ENCODE measurements at regions not wholly inside any gene's neighbourhood (a gene's known extent, or its start where the extent isn't known, plus 50 kb on each side); places are given as distances from the start of the nearest gene placed in this dataset.

DNA sequence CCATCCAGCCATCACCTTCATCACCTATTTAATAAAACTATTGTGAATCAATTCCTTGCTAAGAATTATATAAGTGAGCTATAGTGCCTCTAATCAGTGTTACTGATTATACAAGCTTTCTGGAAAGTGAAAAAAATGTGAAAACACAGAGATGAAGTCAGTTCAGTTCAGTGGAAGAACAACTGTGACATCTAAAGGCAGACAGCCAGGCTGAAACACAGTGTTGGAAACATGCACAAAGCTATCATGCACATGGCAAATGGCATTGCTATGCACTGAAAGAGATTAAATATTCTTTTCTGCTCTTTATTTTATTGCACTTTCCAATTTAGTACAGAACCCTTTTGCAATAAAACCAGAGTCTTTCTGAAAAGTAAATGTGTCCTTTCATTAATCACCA is 294.0 kb downstream of the RBM26 start:
- DNase-seq = no peak
- Histone ChIP-seq H3K36me3 (ENCODE audit: control insufficient read depth, insufficient read depth, low read length) (no peaks in the 10 kb centered on the region), H3K27me3 (ENCODE audit: control insufficient read depth, insufficient read depth, low read length) (no peaks in the 10 kb centered on the region), H3K9me3 (ENCODE audit: control insufficient read depth in 2 of 2, low read length in 2 of 2) (no peaks in the 10 kb centered on the region), H3K4me1 (ENCODE audit: control insufficient read depth, insufficient read depth, low read length, poor library complexity, severe bottlenecking) (no peaks in the 10 kb centered on the region), H3K4me3 (ENCODE audit: low read depth, low read length) (no peak overlapping the region), H3K27ac (ENCODE audit: insufficient read depth, low read length, poor library complexity, severe bottlenecking) (no peak overlapping the region)
- Mint-ChIP-seq H3K36me3 (no peaks in the 10 kb centered on the region), H3K4me3 (no peak overlapping the region), H3K27ac (no peak overlapping the region), H3K27me3 (no peaks in the 10 kb centered on the region), H3K4me1 (no peaks in the 10 kb centered on the region), H3K9me3 (peaks cover 0 to 2% (median 0%) of the 10 kb centered on the region in 7 donors)
- no peak for ATAC-seq (ENCODE audit: low read depth in 2 of 2)

DNA sequence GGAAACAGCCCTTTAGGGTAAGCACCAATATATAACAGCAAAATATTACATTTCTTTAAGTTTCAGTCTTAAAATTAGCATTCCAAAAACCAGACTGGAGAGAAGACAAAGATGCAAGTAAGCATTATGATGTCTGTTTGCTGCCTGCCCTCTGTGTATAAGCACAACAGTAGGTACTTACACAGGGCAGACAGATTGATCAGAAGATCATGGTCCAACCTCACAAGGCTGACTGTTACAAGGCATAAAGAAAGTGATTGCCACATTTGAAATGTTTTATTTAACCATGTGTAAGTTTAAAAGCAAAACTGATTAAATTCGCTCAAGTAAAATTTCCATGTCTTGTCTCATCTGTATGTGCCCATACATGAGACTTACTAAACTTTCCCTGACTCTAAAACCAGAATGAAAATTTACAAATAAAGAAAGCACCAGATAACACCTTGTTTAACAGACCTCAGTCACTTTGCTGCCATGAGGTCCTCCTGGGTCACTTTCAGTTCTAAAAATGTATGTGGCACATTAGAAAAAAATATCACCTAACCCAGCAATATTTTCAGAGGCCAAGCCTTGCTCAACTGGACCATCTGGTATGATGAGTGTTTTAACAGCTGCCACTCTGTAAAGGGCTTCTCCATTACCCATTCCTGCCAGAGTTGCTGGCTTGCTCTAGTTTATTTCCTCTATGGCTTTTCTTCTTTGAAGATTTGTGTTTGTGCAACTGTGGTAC is 297.0 kb downstream of the RBM26 start:
- H3K9me3 ChIP-seq (ENCODE audit: control insufficient read depth in 2 of 2, low read length in 2 of 2) = no peaks in the 10 kb centered on the region
- peaks cover 0 to 4% (median 0%) of the 10 kb centered on the region in 7 donors for H3K9me3 Mint-ChIP-seq
- H3K4me3 ChIP-seq (ENCODE audit: low read depth, low read length) = no peak overlapping the region
- H3K36me3 Mint-ChIP-seq = no peaks in the 10 kb centered on the region
- no peaks in the 10 kb centered on the region for H3K4me1 Mint-ChIP-seq
- no peak for DNase-seq
- no peak overlapping the region for H3K27ac ChIP-seq (ENCODE audit: insufficient read depth, low read length, poor library complexity, severe bottlenecking)
- no peaks in the 10 kb centered on the region for H3K36me3 ChIP-seq (ENCODE audit: control insufficient read depth, insufficient read depth, low read length)
- no peaks in the 10 kb centered on the region for H3K27me3 ChIP-seq (ENCODE audit: control insufficient read depth, insufficient read depth, low read length)
- no peak overlapping the region for H3K4me3 Mint-ChIP-seq
- H3K27ac Mint-ChIP-seq = no peak overlapping the region
- no peaks in the 10 kb centered on the region for H3K27me3 Mint-ChIP-seq
- ATAC-seq (ENCODE audit: low read depth in 2 of 2) = no peak
- no peaks in the 10 kb centered on the region for H3K4me1 ChIP-seq (ENCODE audit: control insufficient read depth, insufficient read depth, low read length, poor library complexity, severe bottlenecking)

GRCh38 chr13:79098596-79098995 is 307.5 kb downstream of the RBM26 start:
- Histone ChIP-seq H3K27me3 (ENCODE audit: control insufficient read depth, insufficient read depth, low read length) (no peaks in the 10 kb centered on the region), H3K27ac (ENCODE audit: insufficient read depth, low read length, poor library complexity, severe bottlenecking) (no peak overlapping the region), H3K4me1 (ENCODE audit: control insufficient read depth, insufficient read depth, low read length, poor library complexity, severe bottlenecking) (no peaks in the 10 kb centered on the region), H3K9me3 (ENCODE audit: control insufficient read depth in 2 of 2, low read length in 2 of 2) (no peaks in the 10 kb centered on the region), H3K36me3 (ENCODE audit: control insufficient read depth, insufficient read depth, low read length) (no peaks in the 10 kb centered on the region), H3K4me3 (ENCODE audit: low read depth, low read length) (no peak overlapping the region)
- ATAC-seq (ENCODE audit: low read depth in 2 of 2) (no peak), DNase-seq (no peak)
- H3K27ac Mint-ChIP-seq = no peak overlapping the region
- no peaks in the 10 kb centered on the region for H3K4me1 Mint-ChIP-seq
- H3K27me3 Mint-ChIP-seq = peaks cover 8% of the 10 kb centered on the region
- no peak overlapping the region for H3K4me3 Mint-ChIP-seq
- H3K9me3 Mint-ChIP-seq = peaks cover 0 to 3% (median 0%) of the 10 kb centered on the region in 7 donors
- no peaks in the 10 kb centered on the region for H3K36me3 Mint-ChIP-seq

DNA sequence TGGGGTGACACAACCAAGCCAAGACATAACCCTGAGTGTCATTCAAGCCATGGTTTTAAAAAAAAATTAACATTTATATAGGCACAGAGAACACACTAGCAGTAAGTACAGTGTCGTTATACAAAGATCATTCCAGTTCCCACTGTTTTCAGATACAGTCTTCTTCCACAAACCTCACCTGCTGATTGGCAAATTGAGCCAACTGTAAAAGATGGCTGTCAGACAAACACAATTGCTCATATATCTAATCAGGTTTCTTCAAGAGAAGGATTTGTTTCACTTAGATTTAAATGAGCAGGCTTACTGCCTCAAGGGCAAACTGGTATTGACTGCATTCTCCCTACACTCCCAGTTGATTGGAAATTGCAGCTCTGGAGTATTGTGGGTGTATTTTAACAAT is 308.9 kb downstream of the RBM26 start:
- Mint-ChIP-seq H3K9me3 (peaks cover 0 to 4% (median 0%) of the 10 kb centered on the region in 7 donors), H3K27me3 (peaks cover 8% of the 10 kb centered on the region)
- no peaks in the 10 kb centered on the region for H3K9me3 ChIP-seq (ENCODE audit: control insufficient read depth in 2 of 2, low read length in 2 of 2)

DNA sequence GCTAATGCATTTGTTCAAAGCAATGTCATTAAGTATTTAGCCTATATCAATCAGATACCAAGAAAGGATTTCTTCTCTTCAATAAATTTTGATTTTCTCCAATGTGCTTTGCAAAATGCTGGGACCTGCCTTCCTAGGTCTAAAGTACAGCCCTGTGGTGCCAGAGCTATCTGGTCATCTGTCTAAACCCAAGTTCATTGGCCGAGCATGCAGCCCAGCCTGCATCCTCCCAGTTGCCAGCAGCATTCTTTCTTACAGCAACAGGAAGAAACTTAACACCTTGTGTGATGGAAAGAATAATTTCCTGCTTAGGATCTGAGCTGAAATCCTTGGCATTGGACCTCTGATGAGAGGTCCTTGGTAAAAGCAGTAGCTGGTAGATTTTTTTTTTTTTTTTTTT is 310.0 kb downstream of the RBM26 start:
- peaks cover 8% of the 10 kb centered on the region for H3K27me3 Mint-ChIP-seq
- Histone ChIP-seq H3K27ac (ENCODE audit: insufficient read depth, low read length, poor library complexity, severe bottlenecking) (no peak overlapping the region), H3K4me3 (ENCODE audit: low read depth, low read length) (no peak overlapping the region), H3K27me3 (ENCODE audit: control insufficient read depth, insufficient read depth, low read length) (no peaks in the 10 kb centered on the region), H3K9me3 (ENCODE audit: control insufficient read depth in 2 of 2, low read length in 2 of 2) (no peaks in the 10 kb centered on the region), H3K4me1 (ENCODE audit: control insufficient read depth, insufficient read depth, low read length, poor library complexity, severe bottlenecking) (no peaks in the 10 kb centered on the region), H3K36me3 (ENCODE audit: control insufficient read depth, insufficient read depth, low read length) (no peaks in the 10 kb centered on the region)
- H3K36me3 Mint-ChIP-seq = no peaks in the 10 kb centered on the region
- no peak overlapping the region for H3K4me3 Mint-ChIP-seq
- no peaks in the 10 kb centered on the region for H3K4me1 Mint-ChIP-seq
- no peak overlapping the region for H3K27ac Mint-ChIP-seq
- peaks cover 0 to 4% (median 0%) of the 10 kb centered on the region in 7 donors for H3K9me3 Mint-ChIP-seq
- no peak for DNase-seq
- no peak for ATAC-seq (ENCODE audit: low read depth in 2 of 2)

More for the DNA sequence above, 308.9 kb downstream of the RBM26 start:
- H3K36me3 ChIP-seq (ENCODE audit: control insufficient read depth, insufficient read depth, low read length) = no peaks in the 10 kb centered on the region
- no peaks in the 10 kb centered on the region for H3K27me3 ChIP-seq (ENCODE audit: control insufficient read depth, insufficient read depth, low read length)
- no peak overlapping the region for H3K4me3 Mint-ChIP-seq
- H3K27ac Mint-ChIP-seq = no peak overlapping the region
- no peak overlapping the region for H3K4me3 ChIP-seq (ENCODE audit: low read depth, low read length)
- H3K36me3 Mint-ChIP-seq = no peaks in the 10 kb centered on the region
- H3K4me1 Mint-ChIP-seq = no peaks in the 10 kb centered on the region
- ATAC-seq (ENCODE audit: low read depth in 2 of 2) (no peak), DNase-seq (no peak)
- H3K4me1 ChIP-seq (ENCODE audit: control insufficient read depth, insufficient read depth, low read length, poor library complexity, severe bottlenecking) = no peaks in the 10 kb centered on the region
- H3K27ac ChIP-seq (ENCODE audit: insufficient read depth, low read length, poor library complexity, severe bottlenecking) = no peak overlapping the region

GRCh38 chr13:79090552-79091124 is 315.4 kb downstream of the RBM26 start:
- no peak overlapping the region for H3K27ac ChIP-seq (ENCODE audit: insufficient read depth, low read length, poor library complexity, severe bottlenecking)
- no peak for DNase-seq
- H3K4me3 Mint-ChIP-seq = no peak overlapping the region
- no peak overlapping the region for H3K4me3 ChIP-seq (ENCODE audit: low read depth, low read length)
- no peak overlapping the region for H3K27ac Mint-ChIP-seq
- peaks cover 0 to 5% (median 0%) of the 10 kb centered on the region in 7 donors for H3K9me3 Mint-ChIP-seq
- no peak for ATAC-seq (ENCODE audit: low read depth in 2 of 2)
- H3K36me3 Mint-ChIP-seq = no peaks in the 10 kb centered on the region
- H3K9me3 ChIP-seq (ENCODE audit: control insufficient read depth in 2 of 2, low read length in 2 of 2) = no peaks in the 10 kb centered on the region
- H3K36me3 ChIP-seq (ENCODE audit: control insufficient read depth, insufficient read depth, low read length) = no peaks in the 10 kb centered on the region
- H3K4me1 Mint-ChIP-seq = no peaks in the 10 kb centered on the region
- H3K4me1 ChIP-seq (ENCODE audit: control insufficient read depth, insufficient read depth, low read length, poor library complexity, severe bottlenecking) = no peaks in the 10 kb centered on the region
- H3K27me3 ChIP-seq (ENCODE audit: control insufficient read depth, insufficient read depth, low read length) = no peaks in the 10 kb centered on the region
- H3K27me3 Mint-ChIP-seq = no peaks in the 10 kb centered on the region

DNA sequence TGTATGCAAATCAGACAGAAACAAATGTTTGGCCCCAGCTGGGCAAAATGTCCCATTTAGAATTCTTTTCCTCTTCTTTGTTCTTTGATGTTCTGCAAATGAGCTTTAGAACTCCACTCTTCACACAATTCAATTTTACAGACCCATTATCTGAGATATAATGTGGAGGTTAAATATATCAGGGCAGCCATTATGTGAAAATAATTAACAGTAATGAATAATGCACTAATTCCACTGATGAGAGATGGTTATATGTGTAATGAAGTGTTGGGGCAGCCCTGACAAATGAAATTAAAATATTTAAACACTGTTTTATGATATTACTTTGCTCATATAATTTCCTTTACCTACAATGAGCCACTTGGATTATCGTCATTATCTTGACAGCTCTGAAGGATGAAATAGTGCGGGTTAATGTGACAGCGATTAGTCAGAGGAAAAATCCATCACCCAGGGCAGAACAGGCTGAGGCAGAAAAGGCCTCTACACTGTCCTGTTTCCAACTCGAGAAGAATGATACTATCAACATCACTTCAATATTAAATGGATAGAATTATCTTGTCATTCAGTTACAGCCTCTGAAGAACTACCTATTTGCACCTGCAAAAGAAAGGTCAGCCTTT is 321.1 kb downstream of the RBM26 start:
- no peak overlapping the region for H3K27ac ChIP-seq (ENCODE audit: insufficient read depth, low read length, poor library complexity, severe bottlenecking)
- Mint-ChIP-seq H3K27me3 (no peaks in the 10 kb centered on the region), H3K9me3 (peaks cover 0 to 8% (median 0%) of the 10 kb centered on the region in 7 donors), H3K27ac (no peak overlapping the region), H3K36me3 (no peaks in the 10 kb centered on the region), H3K4me3 (no peak overlapping the region), H3K4me1 (peaks cover 0 to 4% (median 0%) of the 10 kb centered on the region in 4 donors)
- H3K27me3 ChIP-seq (ENCODE audit: control insufficient read depth, insufficient read depth, low read length) = no peaks in the 10 kb centered on the region
- no peaks in the 10 kb centered on the region for H3K36me3 ChIP-seq (ENCODE audit: control insufficient read depth, insufficient read depth, low read length)
- DNase-seq (no peak), ATAC-seq (ENCODE audit: low read depth in 2 of 2) (no peak)
- H3K4me3 ChIP-seq (ENCODE audit: low read depth, low read length) = no peak overlapping the region
- no peaks in the 10 kb centered on the region for H3K9me3 ChIP-seq (ENCODE audit: control insufficient read depth in 2 of 2, low read length in 2 of 2)
- H3K4me1 ChIP-seq (ENCODE audit: control insufficient read depth, insufficient read depth, low read length, poor library complexity, severe bottlenecking) = no peaks in the 10 kb centered on the region

All from CD4-positive, CD25-positive, alpha-beta regulatory T cell (primary cell).